RWPE2 (cell line): ENCODE measurements at regions not wholly inside any gene's neighbourhood (a gene's known extent, or its start where the extent isn't known, plus 50 kb on each side); places are given as distances from the start of the nearest gene placed in this dataset.

Experiments used
- ATAC-seq: fragments of 200-7000 bp; cut with Tn5 transposase; 3 replicates; pipeline ENCODE4 v1.9.1; 2021; ENCODE audit warnings: low read depth
- DNase-seq: peaks from one replicate; pipeline ENCODE4 v3.0.0-alpha.2; 2020; ENCODE audit warnings: low spot score
- H3K27ac ChIP-seq: fragments of 450-650 bp; 2 replicates; pipeline ENCODE4 v1.5.1; 2017; ENCODE audit warnings: mild to moderate bottlenecking; ENCODE audit not compliant: poor library complexity, severe bottlenecking
- H3K27me3 ChIP-seq: fragments of 250-450 bp; sonication (Bioruptor Pico); 2 replicates; pipeline ENCODE4 v1.5.1; 2021; ENCODE audit warnings: mild to moderate bottlenecking, moderate library complexity; ENCODE audit not compliant: insufficient read depth, poor library complexity, severe bottlenecking
- H3K36me3 ChIP-seq: fragments of 250-450 bp; sonication (Bioruptor Pico); 2 replicates; pipeline ENCODE4 v1.5.1; 2020; ENCODE audit warnings: low read depth, mild to moderate bottlenecking, moderate library complexity
- H3K4me1 ChIP-seq: fragments of 250-450 bp; sonication (Bioruptor Pico); 2 replicates; pipeline ENCODE4 v1.5.1; 2021; ENCODE audit warnings: mild to moderate bottlenecking, moderate library complexity; ENCODE audit not compliant: insufficient read depth, poor library complexity, severe bottlenecking
- H3K4me3 ChIP-seq: fragments of 250-450 bp; sonication (Bioruptor Pico); 2 replicates; pipeline ENCODE4 v1.5.1; 2021; ENCODE audit warnings: mild to moderate bottlenecking, moderate library complexity; ENCODE audit not compliant: severe bottlenecking
- H3K9me3 ChIP-seq: fragments of 250-450 bp; sonication (Bioruptor Pico); 2 replicates; pipeline ENCODE4 v1.5.1; 2021; ENCODE audit warnings: mild to moderate bottlenecking, moderate library complexity; ENCODE audit not compliant: severe bottlenecking
- CTCF ChIP-seq: fragments of 450-650 bp; IDR thresholded peaks from one replicate; pipeline ENCODE4 v1.5.1; 2017; ENCODE audit warnings: mild to moderate bottlenecking, moderate library complexity; ENCODE audit not compliant: poor library complexity, severe bottlenecking

GRCh38 chr10:64067859-64068258 is 546.7 kb downstream of the REEP3 start:
- no peak for DNase-seq
- no peak overlapping the region for H3K4me3 ChIP-seq
- no peak for TF ChIP-seq CTCF
- H3K27ac ChIP-seq, result no peak overlapping the region
- ATAC-seq, result no peak
- no peaks in the 10 kb centered on the region for H3K27me3 ChIP-seq
- H3K9me3 ChIP-seq, result no peaks in the 10 kb centered on the region
- H3K36me3 ChIP-seq, result no peaks in the 10 kb centered on the region
- H3K4me1 ChIP-seq, result no peaks in the 10 kb centered on the region

GRCh38 chr10:64070241-64070640 is 549.0 kb downstream of the REEP3 start:
- Histone ChIP-seq H3K9me3 (no peaks in the 10 kb centered on the region), H3K4me1 (no peaks in the 10 kb centered on the region), H3K27me3 (no peaks in the 10 kb centered on the region), H3K36me3 (no peaks in the 10 kb centered on the region), H3K27ac (no peak overlapping the region), H3K4me3 (no peak overlapping the region)
- no peak for TF ChIP-seq CTCF
- no peak for DNase-seq
- no peak for ATAC-seq

- Histone ChIP-seq H3K9me3 (no peaks in the 10 kb centered on the region), H3K27ac (no peak overlapping the region), H3K36me3 (no peaks in the 10 kb centered on the region), H3K27me3 (no peaks in the 10 kb centered on the region), H3K4me1 (no peaks in the 10 kb centered on the region), H3K4me3 (no peak overlapping the region)
- no peak for ATAC-seq
- TF ChIP-seq CTCF, result no peak
- DNase-seq, result no peak
Observed at GRCh38 chr10:64071218-64071617, 550.0 kb downstream of the REEP3 start.

GRCh38 chr10:64075604-64076003 is 554.4 kb downstream of the REEP3 start:
- DNase-seq, result no peak
- Histone ChIP-seq H3K27ac (no peak overlapping the region), H3K4me1 (no peaks in the 10 kb centered on the region), H3K9me3 (no peaks in the 10 kb centered on the region), H3K4me3 (no peak overlapping the region), H3K36me3 (no peaks in the 10 kb centered on the region), H3K27me3 (no peaks in the 10 kb centered on the region)
- ATAC-seq, result no peak
- TF ChIP-seq CTCF, result no peak

GRCh38 chr10:64076322-64076940 is 555.2 kb downstream of the REEP3 start:
- ATAC-seq (no peak), DNase-seq (no peak)
- Histone ChIP-seq H3K9me3 (no peaks in the 10 kb centered on the region), H3K27me3 (no peaks in the 10 kb centered on the region), H3K27ac (no peak overlapping the region), H3K4me1 (no peaks in the 10 kb centered on the region), H3K36me3 (no peaks in the 10 kb centered on the region), H3K4me3 (no peak overlapping the region)
- TF ChIP-seq CTCF, result no peak
